ENCODE measurements at regions not wholly inside any gene's neighbourhood (a gene's known extent, or its start where the extent isn't known, plus 50 kb on each side); places are given as distances from the start of the nearest gene placed in this dataset.
"Not testable (repeated sequence)": the region's sequence is repeated elsewhere in the genome, so short reads cannot be mapped to it uniquely, and the experiment has no call there.

- TF ChIP-seq, protein P1, sequence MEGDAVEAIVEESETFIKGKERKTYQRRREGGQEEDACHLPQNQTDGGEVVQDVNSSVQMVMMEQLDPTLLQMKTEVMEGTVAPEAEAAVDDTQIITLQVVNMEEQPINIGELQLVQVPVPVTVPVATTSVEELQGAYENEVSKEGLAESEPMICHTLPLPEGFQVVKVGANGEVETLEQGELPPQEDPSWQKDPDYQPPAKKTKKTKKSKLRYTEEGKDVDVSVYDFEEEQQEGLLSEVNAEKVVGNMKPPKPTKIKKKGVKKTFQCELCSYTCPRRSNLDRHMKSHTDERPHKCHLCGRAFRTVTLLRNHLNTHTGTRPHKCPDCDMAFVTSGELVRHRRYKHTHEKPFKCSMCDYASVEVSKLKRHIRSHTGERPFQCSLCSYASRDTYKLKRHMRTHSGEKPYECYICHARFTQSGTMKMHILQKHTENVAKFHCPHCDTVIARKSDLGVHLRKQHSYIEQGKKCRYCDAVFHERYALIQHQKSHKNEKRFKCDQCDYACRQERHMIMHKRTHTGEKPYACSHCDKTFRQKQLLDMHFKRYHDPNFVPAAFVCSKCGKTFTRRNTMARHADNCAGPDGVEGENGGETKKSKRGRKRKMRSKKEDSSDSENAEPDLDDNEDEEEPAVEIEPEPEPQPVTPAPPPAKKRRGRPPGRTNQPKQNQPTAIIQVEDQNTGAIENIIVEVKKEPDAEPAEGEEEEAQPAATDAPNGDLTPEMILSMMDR (IDR thresholded peaks at IDR 0.05) = not testable (repeated sequence)
- not testable (repeated sequence) for TF ChIP-seq POLR2A, EP300 (IDR thresholded peaks at IDR 0.05)
These were observed 127.1 kb upstream of the FUT9 start for GRCh38 chr6:95888711-95889110.
